ENCODE measurements at regions not wholly inside any gene's neighbourhood (a gene's known extent, or its start where the extent isn't known, plus 50 kb on each side); places are given as distances from the start of the nearest gene placed in this dataset.

DNA sequence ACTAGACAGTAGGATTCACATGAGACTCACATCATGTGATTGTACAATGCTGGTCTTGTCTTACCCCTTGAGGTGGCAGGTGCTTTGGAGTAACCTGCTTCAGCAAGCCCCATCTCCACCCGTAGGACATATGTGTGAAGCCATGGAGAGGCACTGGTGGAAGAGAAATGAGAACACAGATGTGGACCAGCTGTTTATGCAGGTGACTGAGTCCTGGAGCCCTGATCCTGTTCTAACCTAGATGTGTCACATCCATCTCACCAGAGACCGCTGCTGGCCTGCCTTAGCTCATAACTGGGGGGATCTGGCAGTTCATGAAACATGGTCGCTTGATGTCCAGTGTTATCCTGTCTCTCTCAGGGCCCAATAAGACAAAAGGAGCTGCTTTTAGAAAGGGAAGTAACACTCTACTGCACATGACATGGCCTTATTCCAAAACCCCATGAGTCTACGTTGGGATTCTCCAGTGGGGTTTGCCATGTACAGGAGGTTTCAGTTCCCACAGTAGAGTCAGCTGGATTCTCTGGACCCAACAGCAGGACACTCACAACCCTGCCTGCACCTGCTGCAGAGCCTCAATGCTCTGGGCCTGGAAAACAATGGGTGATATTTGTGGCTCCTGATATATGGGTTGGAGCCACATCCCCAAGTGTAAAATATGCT is 62.0 kb downstream of the GGTLC2 start:
- TF ChIP-seq, protein P1, sequence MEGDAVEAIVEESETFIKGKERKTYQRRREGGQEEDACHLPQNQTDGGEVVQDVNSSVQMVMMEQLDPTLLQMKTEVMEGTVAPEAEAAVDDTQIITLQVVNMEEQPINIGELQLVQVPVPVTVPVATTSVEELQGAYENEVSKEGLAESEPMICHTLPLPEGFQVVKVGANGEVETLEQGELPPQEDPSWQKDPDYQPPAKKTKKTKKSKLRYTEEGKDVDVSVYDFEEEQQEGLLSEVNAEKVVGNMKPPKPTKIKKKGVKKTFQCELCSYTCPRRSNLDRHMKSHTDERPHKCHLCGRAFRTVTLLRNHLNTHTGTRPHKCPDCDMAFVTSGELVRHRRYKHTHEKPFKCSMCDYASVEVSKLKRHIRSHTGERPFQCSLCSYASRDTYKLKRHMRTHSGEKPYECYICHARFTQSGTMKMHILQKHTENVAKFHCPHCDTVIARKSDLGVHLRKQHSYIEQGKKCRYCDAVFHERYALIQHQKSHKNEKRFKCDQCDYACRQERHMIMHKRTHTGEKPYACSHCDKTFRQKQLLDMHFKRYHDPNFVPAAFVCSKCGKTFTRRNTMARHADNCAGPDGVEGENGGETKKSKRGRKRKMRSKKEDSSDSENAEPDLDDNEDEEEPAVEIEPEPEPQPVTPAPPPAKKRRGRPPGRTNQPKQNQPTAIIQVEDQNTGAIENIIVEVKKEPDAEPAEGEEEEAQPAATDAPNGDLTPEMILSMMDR (IDR thresholded peaks at IDR 0.05) = no peak
- no peak for TF ChIP-seq EZH2phosphoT487 (IDR thresholded peaks at IDR 0.05)

Measured in neural progenitor cell (in vitro differentiated cells).